DOHH2 (cell line): ENCODE measurements at regions not wholly inside any gene's neighbourhood (a gene's known extent, or its start where the extent isn't known, plus 50 kb on each side); places are given as distances from the start of the nearest gene placed in this dataset.

ENCODE experiments used
- H3F3A ChIP-seq: fragments of 200-600 bp; sonication (generic), shearing (Covaris generic); 2 replicates; pipeline ENCODE4 v1.6.0; 2016; ENCODE audit warnings: antibody characterized with exemption, mild to moderate bottlenecking; ENCODE audit not compliant: control insufficient read depth, insufficient read depth
- H3K27ac ChIP-seq: fragments of 200-600 bp; sonication (generic); 2 replicates; pipeline ENCODE4 v1.5.1; 2014; ENCODE audit warnings: low read depth, mild to moderate bottlenecking, low read length, moderate library complexity
- H3K27me3 ChIP-seq: fragments of 200-600 bp; sonication (generic); 2 replicates; pipeline ENCODE4 v1.6.1; 2014; ENCODE audit warnings: mild to moderate bottlenecking, low read length, mixed read lengths; ENCODE audit not compliant: control insufficient read depth
- H3K36me3 ChIP-seq: fragments of 200-600 bp; sonication (generic); 2 replicates; pipeline ENCODE4 v1.6.1; 2014; ENCODE audit warnings: mild to moderate bottlenecking, low read length, moderate library complexity, mixed read lengths; ENCODE audit not compliant: control insufficient read depth
- H3K4me1 ChIP-seq: fragments of 200-600 bp; sonication (generic); 2 replicates; pipeline ENCODE4 v1.6.1; 2014; ENCODE audit warnings: mild to moderate bottlenecking, low read length, mixed read lengths; ENCODE audit not compliant: control insufficient read depth
- H3K4me2 ChIP-seq: fragments of 200-600 bp; sonication (generic); 2 replicates; pipeline ENCODE4 v1.6.0; 2014; ENCODE audit warnings: mild to moderate bottlenecking, low read length, moderate library complexity
- H3K4me3 ChIP-seq: fragments of 200-600 bp; sonication (generic); 2 replicates; pipeline ENCODE4 v1.5.1; 2014; ENCODE audit warnings: mild to moderate bottlenecking, low read length, mixed read lengths
- H3K79me2 ChIP-seq: fragments of 200-600 bp; sonication (generic); 2 replicates; pipeline ENCODE4 v1.6.1; 2014; ENCODE audit warnings: mild to moderate bottlenecking, low read length, mixed read lengths; ENCODE audit not compliant: control insufficient read depth
- H3K9me2 ChIP-seq: fragments of 200-600 bp; sonication (generic); replicated peaks from 2 replicates; pipeline ENCODE4 v1.6.1; 2014; ENCODE audit warnings: mild to moderate bottlenecking, low read length, mixed read lengths; ENCODE audit not compliant: control insufficient read depth
- H3K9me3 ChIP-seq: fragments of 200-600 bp; sonication (generic); 2 replicates; pipeline ENCODE4 v1.6.1; 2014; ENCODE audit warnings: antibody characterized with exemption, low read length, mixed read lengths; ENCODE audit not compliant: control insufficient read depth, insufficient read depth
- H4K20me1 ChIP-seq: fragments of 200-600 bp; sonication (generic); 2 replicates; pipeline ENCODE4 v1.6.0; 2014; ENCODE audit warnings: low read depth, mild to moderate bottlenecking, antibody characterized with exemption, low read length, moderate library complexity; ENCODE audit not compliant: control insufficient read depth, insufficient read depth
- EZH2phosphoT487 ChIP-seq: fragments of 200-600 bp; sonication (generic); IDR thresholded peaks from 2 replicates; pipeline ENCODE4 v1.6.1; 2017; ENCODE audit warnings: borderline replicate concordance, mild to moderate bottlenecking, antibody characterized with exemption, low read length, moderate library complexity, mixed read lengths
- TF ChIP-seq, protein P1 (sequence below): fragments of 200-600 bp; sonication (generic); IDR thresholded peaks from one replicate; pipeline ENCODE4 v1.5.1; 2014; ENCODE audit warnings: antibody characterized with exemption, mild to moderate bottlenecking, low read depth, low read length; ENCODE audit not compliant: poor library complexity, severe bottlenecking

DNA sequence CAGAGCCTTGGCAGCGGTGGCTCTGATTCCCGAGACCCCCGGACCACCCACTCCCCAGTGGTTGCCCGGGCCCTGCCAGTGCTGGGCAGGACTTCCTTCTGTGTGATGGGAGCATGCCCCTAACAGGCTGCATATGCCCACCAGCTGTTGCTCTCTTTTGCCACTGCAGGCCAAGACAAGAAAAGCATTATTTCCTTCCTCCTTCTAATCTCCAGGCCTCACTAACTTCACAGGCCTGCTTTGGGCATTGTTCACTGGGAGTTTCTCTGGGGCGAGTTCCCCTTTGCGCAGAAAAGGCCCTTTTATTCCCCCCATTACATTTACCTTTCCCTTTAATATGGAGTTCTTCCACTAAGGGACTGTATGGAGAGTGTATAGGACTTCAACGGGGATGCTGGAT is 249.1 kb upstream of the SIX2 start:
- no peak overlapping the region for H3K4me2 ChIP-seq
- no peaks in the 10 kb centered on the region for H3K4me1 ChIP-seq
- H3K27ac ChIP-seq, result no peak overlapping the region

DNA sequence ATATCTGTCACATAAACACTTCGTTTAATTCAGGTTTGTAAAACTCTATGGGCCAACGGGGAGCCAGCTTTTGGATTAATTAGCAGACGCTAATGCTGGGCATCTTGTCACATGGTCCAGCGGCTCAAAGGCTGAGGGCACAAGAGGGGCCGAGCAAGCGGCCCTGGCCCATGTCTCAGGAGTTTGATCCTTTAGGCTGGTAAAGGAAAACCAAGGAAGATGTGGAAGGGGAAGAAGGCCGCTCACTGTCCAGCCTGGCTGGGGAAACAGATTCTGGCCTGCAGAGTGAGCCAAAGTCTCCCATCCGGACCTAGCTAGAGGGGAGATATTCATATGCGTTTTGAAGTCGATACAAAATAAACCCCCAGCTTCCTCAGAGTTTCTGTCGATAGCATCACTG is 248.6 kb upstream of the SIX2 start:
- H3F3A ChIP-seq, result no peaks in the 10 kb centered on the region
- no peak overlapping the region for H3K4me2 ChIP-seq
- H3K4me3 ChIP-seq, result no peak overlapping the region
- no peaks in the 10 kb centered on the region for H3K36me3 ChIP-seq
- H3K27me3 ChIP-seq, result no peaks in the 10 kb centered on the region
- no peaks in the 10 kb centered on the region for H3K9me2 ChIP-seq
- no peaks in the 10 kb centered on the region for H4K20me1 ChIP-seq
- H3K79me2 ChIP-seq, result no peaks in the 10 kb centered on the region
- no peaks in the 10 kb centered on the region for H3K9me3 ChIP-seq
- H3K27ac ChIP-seq, result no peak overlapping the region
- no peaks in the 10 kb centered on the region for H3K4me1 ChIP-seq
- TF ChIP-seq, protein P1, sequence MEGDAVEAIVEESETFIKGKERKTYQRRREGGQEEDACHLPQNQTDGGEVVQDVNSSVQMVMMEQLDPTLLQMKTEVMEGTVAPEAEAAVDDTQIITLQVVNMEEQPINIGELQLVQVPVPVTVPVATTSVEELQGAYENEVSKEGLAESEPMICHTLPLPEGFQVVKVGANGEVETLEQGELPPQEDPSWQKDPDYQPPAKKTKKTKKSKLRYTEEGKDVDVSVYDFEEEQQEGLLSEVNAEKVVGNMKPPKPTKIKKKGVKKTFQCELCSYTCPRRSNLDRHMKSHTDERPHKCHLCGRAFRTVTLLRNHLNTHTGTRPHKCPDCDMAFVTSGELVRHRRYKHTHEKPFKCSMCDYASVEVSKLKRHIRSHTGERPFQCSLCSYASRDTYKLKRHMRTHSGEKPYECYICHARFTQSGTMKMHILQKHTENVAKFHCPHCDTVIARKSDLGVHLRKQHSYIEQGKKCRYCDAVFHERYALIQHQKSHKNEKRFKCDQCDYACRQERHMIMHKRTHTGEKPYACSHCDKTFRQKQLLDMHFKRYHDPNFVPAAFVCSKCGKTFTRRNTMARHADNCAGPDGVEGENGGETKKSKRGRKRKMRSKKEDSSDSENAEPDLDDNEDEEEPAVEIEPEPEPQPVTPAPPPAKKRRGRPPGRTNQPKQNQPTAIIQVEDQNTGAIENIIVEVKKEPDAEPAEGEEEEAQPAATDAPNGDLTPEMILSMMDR, result no peak
- no peak for TF ChIP-seq EZH2phosphoT487

More for the DNA sequence above, 249.1 kb upstream of the SIX2 start:
- H4K20me1 ChIP-seq, result no peaks in the 10 kb centered on the region
- H3K9me3 ChIP-seq, result no peaks in the 10 kb centered on the region
- no peaks in the 10 kb centered on the region for H3K79me2 ChIP-seq
- no peaks in the 10 kb centered on the region for H3K36me3 ChIP-seq
- no peak for TF ChIP-seq EZH2phosphoT487
- TF ChIP-seq, protein P1, result no peak
- peaks cover 2% of the 10 kb centered on the region; the same call in 1 of the 2 replicates for H3K27me3 ChIP-seq
- H3F3A ChIP-seq, result no peaks in the 10 kb centered on the region
- no peak overlapping the region for H3K4me3 ChIP-seq
- no peaks in the 10 kb centered on the region for H3K9me2 ChIP-seq

DNA sequence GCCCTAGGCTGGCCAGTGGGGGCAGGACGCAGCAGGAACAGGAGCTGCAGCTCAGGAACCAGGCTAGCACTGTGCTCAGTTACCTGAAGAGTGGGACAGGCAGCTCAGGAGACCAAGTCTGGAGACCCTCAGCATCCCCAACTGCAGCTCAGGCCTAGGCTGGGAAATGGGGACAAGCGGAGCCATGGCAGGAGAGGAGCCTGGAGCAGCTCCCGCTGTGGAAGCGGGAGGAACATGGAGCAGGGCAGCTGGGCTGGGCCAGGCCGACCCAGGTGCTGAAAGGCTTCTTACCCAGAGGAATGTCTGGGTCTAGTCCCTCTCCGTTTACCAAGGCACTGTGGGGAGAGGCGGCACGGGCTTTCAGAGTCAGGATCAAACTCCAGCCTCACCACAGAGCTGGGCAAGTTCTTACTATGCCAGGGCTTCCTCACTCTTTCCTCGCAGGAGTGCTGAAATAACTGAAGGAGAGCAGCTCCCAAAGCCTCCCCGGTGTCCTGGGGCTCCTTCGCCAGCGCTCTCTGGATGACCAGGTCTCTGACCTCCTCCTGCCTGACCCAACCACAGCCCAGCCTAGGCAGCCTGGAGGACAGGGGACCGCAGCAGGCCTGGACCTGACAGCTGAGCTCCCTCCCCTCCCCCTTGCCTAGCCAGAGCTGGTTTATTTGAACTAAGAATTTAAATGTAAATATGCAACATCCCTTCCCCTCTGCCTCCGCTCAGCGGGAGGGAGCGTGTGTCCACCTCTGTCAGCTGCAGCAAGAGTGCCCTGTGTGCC is 247.8 kb upstream of the SIX2 start:
- Histone ChIP-seq H3K4me3 (no peak overlapping the region), H3K27ac (no peak overlapping the region)

More for the DNA sequence above, 247.8 kb upstream of the SIX2 start:
- H3K27me3 ChIP-seq, result no peaks in the 10 kb centered on the region
- H4K20me1 ChIP-seq, result no peaks in the 10 kb centered on the region
- H3K9me3 ChIP-seq, result no peaks in the 10 kb centered on the region
- H3K36me3 ChIP-seq, result no peaks in the 10 kb centered on the region
- H3F3A ChIP-seq, result no peaks in the 10 kb centered on the region
- no peak for TF ChIP-seq EZH2phosphoT487
- TF ChIP-seq, protein P1, result no peak
- no peaks in the 10 kb centered on the region for H3K4me1 ChIP-seq
- H3K4me2 ChIP-seq, result no peak overlapping the region
- no peaks in the 10 kb centered on the region for H3K79me2 ChIP-seq
- H3K9me2 ChIP-seq, result no peaks in the 10 kb centered on the region
